Stimulated activated CD4-positive, alpha-beta T cell treated with anti-CD3 and anti-CD28 coated beads, Interleukin-15, amount 100 ng/mL, for 1 hour (primary cell): ENCODE measurements at regions not wholly inside any gene's neighbourhood (a gene's known extent, or its start where the extent isn't known, plus 50 kb on each side); places are given as distances from the start of the nearest gene placed in this dataset.

Source experiments
- DNase-seq, 2 donors: peaks; one replicate each; pipeline ENCODE4 v3.0.0-alpha.2; 2020; ENCODE audit warnings: low read depth in 1 of 2, low spot score in 1 of 2

GRCh38 chr3:27861046-27862036 lies 139.2 kb upstream of the EOMES start:
- DNase-seq, result no peak

- DNase-seq, result no peak
Measured at GRCh38 chr3:27865731-27866130, 143.6 kb upstream of the EOMES start.

- no peak for DNase-seq
Measured at GRCh38 chr3:27869152-27869551, 147.0 kb upstream of the EOMES start.

- no peak for DNase-seq
Measured at GRCh38 chr3:27877061-27878013, 155.2 kb upstream of the EOMES start.

- DNase-seq, result no peak
Measured at GRCh38 chr3:27878014-27878383, 155.9 kb upstream of the EOMES start.

- no peak for DNase-seq
Measured at GRCh38 chr3:27880969-27881892, 159.1 kb upstream of the EOMES start.

- DNase-seq, result no peak
Measured at GRCh38 chr3:27883266-27883665, 161.1 kb upstream of the EOMES start.

- no peak for DNase-seq
Measured at GRCh38 chr3:27885641-27886040, 163.5 kb upstream of the EOMES start.

- no peak for DNase-seq
Measured at GRCh38 chr3:27888562-27888961, 166.4 kb upstream of the EOMES start.

- DNase-seq, result no peak
Measured at GRCh38 chr3:27889745-27890144, 167.6 kb upstream of the EOMES start.

GRCh38 chr3:27900316-27900715 lies 178.2 kb upstream of the EOMES start:
- no peak for DNase-seq

GRCh38 chr3:27903446-27903845 lies 181.3 kb upstream of the EOMES start:
- DNase-seq, result no peak

GRCh38 chr3:27905625-27906024 lies 183.5 kb upstream of the EOMES start:
- no peak for DNase-seq

- DNase-seq, result no peak
Measured at GRCh38 chr3:27907148-27907547, 185.0 kb upstream of the EOMES start.

GRCh38 chr3:27907929-27908328 lies 185.8 kb upstream of the EOMES start:
- DNase-seq, result no peak

GRCh38 chr3:27910456-27910855 lies 188.3 kb upstream of the EOMES start:
- no peak for DNase-seq

- DNase-seq, result no peak
Measured at GRCh38 chr3:27914199-27914598, 192.1 kb upstream of the EOMES start.

GRCh38 chr3:27923349-27924068 lies 201.4 kb upstream of the EOMES start:
- no peak for DNase-seq

GRCh38 chr3:27927882-27928281 lies 205.8 kb upstream of the EOMES start:
- DNase-seq, result no peak

GRCh38 chr3:27930052-27930602 lies 208.0 kb upstream of the EOMES start:
- no peak for DNase-seq
